NCI-H526 treated with DMSO at 0.1 percent for 48 hours (cell line): ENCODE measurements at regions not wholly inside any gene's neighbourhood (a gene's known extent, or its start where the extent isn't known, plus 50 kb on each side); places are given as distances from the start of the nearest gene placed in this dataset.
"Not testable (repeated sequence)": the region's sequence is repeated elsewhere in the genome, so short reads cannot be mapped to it uniquely, and the experiment has no call there.

Experiments
- DNase-seq: peaks from one replicate; lab custom pipeline; 2025; lab: John Stamatoyannopoulos, UW

DNA sequence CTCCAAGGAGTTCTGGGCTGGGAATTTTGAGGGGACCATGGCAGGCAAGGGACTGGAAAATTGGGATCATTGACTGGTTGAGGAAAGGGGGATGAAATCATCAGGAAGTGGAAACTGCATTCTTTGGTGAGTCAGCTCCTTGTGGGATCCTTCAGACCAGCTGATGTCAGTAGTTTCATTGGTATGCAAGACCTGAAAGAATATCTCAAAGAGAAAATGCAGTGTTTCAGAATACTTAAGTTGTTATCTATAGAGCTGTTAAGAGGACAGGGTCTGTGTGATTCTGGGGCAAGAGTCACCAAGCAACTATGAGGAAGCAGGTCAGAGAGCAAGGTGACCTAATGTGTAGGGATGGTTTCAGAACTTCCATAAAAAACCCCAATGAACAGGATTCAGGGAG lies 595.9 kb upstream of the AUTS2 start:
- DNase-seq: no peak

DNA sequence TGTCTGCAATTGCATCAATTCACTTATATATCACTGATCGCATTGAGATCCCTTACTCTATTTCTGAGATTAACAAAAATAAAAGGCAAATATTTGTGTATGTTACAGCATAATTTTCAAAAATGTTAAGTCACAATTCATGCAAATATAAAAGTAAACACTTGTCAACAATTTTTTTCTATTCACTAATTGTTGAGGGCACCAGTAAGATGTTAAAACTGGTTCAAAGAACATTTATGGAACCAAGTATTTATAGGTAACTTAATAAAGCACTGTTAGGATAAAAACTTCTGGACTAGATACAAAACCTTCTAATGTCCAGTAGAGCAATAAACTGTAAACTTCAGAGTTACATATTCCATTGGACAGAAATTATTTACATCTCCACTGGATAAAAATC lies 586.1 kb upstream of the AUTS2 start:
- DNase-seq: no peak

DNA sequence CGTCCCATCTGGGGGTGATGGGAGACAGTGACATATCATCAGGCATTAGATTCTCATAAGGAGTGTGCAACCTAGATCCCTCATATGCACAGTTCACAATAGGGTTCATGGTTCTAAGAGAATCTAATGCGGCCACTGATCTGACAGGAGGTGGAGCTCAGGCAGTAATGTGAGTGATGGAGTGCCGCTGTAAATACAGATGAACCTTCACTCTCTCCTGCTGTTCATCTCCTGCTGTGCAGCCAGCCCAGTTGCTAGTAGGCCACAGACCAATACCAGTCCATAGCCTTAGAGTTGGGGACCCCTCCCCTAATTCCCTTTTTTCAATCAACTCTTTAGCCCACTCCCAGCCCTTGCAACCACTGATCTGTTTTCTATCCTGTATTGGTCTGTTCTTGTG lies 581.1 kb upstream of the AUTS2 start:
- DNase-seq: no peak

DNA sequence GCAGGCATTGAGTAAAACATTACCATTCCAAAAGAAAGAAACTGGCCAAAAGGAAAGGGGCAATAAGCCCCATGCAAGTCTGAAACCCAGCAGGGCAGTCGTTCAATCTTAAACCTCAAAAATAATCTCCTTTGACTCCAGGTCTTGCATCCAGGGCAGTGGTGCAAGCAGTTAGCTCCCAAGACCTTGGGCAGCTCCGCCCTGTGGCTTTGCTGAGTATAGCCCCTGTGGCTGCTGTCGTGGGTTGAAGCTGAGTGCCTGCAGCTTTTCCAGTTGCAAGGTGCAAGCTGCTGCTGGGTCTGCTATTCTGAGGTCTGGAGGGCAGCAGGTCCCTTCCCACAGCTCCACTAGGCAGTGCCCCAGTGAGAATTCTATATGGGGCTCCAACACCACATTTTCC lies 580.1 kb upstream of the AUTS2 start:
- DNase-seq: no peak

DNA sequence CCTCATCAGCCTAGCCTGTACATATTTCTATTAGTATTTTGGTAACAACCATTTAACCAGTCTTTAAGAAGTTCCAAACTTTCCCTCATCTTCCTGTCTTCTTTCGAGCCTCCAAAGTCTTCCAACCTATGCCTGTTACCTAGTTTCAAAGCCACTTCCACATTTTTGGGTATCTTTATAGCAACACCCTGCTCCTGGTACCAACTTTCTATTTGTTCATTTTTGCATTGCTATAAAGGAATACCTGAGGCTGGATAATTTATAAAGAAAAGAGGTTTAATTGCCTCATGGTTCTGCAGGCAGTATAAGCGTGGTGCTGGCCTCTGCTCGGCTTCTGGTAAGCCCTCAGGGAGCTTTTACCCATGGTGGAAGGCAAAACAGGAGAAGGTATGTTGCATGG lies 578.8 kb upstream of the AUTS2 start:
- no peak for DNase-seq

DNA sequence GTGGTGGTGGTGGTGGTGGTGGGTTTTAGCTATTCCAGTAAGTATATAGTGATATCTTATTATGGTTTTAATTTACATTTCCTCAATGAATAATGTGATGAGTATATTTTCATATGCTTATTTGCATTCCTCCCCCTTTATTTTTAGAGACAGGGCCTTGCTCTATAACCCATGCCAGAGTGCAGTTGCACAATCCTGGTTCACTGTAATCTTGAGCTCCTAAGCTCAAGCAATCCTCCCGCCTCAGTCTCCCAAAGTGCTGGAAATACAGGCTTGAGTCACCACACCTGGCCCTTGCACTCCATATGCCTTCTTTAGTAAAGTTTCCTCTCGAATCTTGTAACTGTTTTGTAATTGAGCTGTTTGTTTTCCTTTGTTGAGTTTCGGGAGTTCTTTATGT lies 577.7 kb upstream of the AUTS2 start:
- DNase-seq: peak; percentile 32

DNA sequence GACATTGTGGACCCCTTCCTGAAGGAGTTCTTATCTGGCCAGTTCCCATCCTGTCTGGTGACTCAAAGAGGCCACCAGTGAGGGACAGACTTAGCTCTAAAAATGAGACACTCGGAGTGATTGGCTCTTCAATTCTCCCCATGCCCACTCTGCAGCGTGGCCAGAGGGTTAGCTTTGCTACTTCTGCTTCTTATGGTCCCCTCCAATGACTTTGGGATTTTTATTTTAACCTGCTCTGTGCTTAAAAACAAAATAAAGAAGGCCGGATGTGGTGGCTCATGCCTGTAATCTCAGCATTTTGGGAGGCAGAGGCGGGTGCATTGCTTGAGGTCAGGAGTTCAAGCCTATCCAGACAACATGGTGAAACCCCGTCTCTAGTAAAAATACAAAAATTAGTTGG lies 573.0 kb upstream of the AUTS2 start:
- no peak for DNase-seq

DNA sequence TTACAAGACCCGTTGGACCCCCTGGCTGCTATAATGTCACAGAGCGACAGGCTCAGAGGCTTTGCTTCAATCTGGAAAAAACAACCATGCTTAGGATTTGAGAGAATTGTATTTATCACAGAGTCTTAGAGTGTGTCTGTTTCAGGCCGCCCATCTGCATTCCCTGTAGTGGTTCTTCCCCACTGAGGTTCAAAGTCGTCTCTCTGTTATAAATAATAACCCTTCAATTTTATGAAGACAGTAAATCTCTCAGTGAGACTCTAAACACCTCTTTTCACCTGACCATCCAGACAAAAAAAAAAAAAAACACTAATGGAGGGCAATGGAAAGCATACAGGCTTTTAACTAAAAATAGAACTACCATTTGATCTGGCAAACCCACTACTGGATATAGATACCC lies 565.4 kb upstream of the AUTS2 start:
- no peak for DNase-seq

DNA sequence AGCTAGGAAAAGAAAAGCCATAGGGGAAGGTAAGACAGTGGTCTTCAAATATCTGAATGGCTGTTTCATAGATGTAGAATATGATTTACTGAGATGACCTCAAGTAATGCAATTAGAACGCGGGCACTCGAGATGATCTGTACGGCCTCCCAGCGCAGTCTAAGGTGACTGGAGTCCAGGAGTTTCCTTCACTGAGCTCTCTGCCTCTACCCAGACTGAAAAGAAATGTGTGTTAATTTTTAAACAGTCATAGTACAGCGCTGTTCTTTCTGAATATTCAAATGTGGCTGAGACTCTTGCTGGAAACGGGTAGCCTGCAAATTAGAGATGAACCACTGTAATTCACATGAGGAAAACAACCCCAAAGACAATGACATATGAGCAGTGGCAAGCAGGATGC lies 562.4 kb upstream of the AUTS2 start:
- no peak for DNase-seq

DNA sequence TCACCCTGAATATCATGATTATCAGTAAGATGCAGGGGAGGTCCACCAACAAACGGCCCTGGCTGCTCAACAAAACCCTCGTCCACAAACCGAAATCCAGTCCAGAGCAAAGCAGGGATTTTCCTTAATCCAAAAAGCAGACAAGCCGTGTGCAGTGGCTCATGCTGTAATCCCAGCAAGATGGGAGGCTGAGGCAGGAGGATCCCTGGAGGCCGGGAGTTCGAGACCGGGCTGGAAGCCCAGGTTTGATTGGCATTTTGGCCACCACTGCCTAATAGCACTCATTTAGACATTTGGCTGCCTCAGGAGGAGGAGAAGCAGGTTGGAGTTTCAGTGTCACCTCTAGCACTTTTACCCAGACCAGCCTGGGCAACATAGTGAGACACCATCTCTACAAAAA lies 562.0 kb upstream of the AUTS2 start:
- DNase-seq: no peak

DNA sequence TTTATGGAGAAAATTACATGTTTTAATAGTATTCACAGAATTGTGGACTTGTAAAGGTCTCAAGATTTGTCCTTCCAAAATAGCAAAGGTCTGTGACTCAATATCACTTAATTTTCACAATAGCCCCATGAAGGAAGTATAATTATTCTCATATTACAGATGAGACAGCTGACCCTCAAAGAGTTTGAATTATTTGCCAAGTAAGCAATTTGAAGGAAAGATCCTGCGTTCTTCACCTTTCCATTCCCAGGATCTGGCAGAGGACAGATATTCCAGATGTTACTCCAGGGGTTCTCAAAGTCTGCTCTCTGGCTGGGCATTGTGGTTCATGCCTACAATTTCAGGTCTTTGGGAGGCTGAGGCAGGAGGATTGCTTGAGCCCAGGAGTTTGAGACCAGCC lies 559.4 kb upstream of the AUTS2 start:
- DNase-seq: no peak

DNA sequence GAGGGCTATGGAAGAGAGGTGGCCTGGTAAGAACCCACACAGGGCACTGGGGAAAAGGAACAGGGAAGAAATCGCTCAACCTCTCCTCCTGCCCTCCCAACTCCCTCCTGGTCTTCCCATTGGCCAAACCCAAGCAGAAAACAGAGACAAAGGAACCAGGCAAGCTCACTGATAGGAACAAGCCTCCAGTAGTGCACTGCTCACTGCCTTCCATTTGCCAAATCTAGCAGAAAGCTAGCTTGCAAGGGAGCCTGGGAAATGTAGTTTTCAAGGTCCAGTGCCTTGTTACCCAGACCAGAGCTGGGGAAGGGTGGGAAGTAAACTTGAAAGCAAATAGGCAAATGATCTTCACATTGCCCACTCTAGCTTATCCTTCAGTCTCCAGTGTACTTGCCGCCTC lies 556.1 kb upstream of the AUTS2 start:
- no peak for DNase-seq

DNA sequence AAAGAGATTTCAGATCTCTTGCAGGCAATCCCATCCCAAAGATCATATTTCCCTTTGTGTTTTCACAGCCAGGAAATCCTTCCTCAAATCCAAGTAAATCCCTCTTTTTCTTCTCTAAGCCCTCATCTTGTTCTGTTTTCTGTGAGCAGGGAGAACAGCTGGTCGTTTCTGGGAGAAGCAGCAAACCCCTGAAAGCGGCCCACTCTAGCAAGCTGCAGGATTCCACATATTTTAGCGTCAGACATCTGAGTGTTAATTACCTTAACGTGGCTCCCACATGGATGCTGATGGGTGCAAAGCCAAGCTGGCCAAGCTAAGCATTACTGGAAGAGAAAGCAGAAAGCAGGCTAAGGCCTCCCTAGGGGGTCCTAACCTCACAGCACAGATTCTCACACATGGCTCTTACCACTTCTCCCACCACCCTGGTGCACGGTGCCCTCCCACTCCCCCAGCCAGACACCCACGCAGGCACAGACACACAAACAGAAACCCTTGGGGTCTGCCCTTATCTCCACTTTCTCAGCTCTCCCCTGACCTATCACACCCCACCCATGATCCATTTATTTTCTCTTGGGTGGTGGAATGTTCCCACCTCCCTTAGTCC lies 551.0 kb upstream of the AUTS2 start:
- DNase-seq: no peak

DNA sequence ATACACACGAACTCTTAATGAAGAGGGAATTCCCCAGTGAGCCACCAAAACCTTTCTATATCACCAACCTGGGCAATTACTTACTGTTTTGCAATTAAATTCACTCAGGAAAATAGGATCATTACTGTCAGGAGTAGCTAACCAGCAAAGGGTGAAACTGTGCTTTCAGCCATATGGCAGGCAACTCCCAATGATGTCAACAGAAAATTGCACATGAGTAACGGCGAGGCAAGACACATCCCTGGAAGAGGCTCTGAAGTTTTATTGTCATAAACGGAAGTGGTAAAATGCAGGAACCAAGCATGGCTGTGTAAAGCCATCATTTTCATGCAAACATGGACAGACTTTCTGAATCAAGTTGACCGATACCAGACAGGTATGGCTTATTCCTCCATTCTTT lies 548.9 kb upstream of the AUTS2 start:
- DNase-seq: no peak

DNA sequence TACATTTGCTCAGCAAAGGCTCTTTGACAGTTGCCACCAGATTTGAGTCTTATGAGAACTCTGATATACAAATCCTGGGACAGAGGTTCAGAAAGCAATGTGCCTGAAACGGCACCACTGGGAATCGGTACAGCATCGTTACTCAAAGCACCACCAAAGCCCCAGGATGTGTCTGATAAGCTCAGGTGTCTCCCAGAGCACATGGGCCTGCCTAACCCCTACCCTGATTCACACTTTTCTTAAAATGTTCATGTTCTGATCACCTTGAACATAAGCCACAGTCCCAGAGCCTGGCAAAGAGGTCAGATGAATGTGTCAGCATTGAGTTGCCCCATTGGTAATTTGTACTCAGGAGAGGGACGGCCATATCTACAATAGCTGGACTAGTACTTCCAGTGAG lies 545.8 kb upstream of the AUTS2 start:
- no peak for DNase-seq

DNA sequence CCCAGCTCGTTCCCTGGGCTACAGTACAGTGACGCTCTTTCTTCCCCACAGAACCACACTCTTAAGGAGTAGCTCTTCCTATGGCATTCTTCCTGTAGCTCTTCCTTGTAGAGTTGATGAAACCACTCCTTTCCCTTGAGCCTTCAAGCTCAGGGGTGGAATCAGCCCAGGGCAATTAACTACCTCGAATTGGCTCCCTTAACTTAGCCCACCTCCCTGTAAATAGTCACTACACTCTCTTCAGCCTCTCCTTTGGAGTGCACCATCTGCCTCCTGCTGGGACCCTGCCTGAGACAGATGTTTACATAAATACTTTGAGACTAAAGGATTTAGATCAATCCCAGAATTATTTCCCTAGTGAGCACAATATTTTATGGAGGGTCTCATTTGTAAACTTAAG lies 537.8 kb upstream of the AUTS2 start:
- no peak for DNase-seq

DNA sequence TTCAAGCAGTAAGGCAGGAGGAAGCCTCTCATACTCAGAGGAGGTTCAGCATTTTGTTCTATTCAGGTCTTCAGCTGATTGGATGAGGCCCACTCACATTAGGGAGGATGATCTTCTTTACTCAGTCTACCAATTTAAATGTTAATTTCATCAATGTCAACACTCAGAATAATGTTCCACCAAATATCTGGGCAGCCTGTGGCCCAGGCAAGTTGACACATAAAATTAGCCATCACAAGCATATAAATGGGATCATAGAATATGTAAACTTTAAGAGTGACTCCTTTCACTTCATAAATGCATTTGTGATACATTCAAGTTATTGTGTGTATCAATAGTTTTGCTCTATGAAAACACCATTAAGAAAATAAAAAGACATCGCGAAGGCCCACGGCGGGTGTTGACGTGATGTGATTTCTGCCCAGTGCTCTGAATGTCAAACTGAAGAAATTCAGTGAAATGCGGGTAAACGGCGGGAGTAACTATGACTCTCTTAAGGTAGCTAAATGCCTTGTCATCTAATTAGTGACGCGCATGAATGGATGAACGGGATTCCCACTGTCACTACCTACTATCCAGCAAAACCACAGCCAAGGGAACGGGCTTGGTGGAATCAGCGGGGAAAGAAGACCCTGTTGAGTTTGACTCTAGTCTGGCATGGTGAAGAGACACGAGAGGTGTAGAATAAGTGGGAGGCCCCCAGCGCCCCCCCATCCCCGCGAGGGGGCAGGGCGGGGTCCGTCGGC lies 536.1 kb upstream of the AUTS2 start:
- DNase-seq: no peak

DNA sequence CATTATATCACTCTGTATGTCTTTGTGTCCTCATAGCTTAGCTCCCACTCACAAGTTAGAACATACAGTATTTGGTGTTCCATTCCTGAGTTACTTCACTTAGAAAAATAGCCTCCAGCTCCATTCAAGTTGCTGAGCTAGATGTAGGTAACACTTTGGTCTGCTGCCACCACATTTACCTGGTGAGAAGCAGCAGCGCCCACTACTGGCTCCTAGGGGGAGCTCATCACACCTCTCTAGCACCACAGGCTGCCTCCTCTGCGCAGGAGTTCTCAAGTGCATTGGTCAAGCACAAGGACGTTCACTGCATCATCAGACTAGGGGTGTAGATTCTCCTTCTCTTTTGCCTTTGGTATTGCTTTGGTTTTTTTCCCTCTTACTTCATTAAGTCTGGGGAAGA lies 530.9 kb upstream of the AUTS2 start:
- peak; percentile 1 for DNase-seq

DNA sequence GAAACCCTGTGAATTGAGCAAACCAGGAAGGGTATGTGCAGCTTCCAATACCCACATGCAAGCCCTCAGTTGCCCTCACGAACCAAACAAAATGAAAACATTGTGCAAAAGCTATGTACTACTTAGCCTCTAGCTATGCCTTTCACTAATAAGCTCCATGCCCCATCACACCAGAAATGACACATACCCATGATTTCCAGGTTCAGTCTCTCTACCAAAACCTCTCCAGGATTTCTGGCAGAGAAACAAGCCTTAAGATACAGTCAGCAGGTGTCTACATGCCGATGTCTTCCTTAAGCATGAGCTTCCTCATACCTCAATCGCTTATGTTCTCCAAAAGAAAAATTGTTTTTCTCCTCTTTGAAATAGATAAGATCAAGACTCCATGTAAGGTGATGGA lies 527.8 kb upstream of the AUTS2 start:
- no peak for DNase-seq

DNA sequence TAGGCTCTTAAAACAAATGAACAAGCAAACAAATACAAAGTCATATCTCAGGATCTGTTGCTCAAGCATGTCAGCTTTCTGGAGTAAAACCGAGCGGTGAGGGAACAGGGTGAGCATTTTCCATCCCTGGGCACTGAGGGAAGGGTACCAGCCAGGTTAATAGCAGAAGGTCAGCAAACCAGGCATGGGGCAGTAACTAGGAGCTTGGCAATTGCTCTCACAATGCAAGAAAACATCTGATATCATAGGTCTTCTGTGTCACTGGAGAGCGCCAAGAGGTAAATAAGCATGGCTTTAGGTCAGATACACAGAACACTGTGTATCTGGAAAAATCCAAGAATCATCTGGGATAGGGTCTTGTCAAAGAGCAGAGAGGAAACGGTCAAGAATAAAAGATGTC lies 521.7 kb upstream of the AUTS2 start:
- no peak for DNase-seq

DNA sequence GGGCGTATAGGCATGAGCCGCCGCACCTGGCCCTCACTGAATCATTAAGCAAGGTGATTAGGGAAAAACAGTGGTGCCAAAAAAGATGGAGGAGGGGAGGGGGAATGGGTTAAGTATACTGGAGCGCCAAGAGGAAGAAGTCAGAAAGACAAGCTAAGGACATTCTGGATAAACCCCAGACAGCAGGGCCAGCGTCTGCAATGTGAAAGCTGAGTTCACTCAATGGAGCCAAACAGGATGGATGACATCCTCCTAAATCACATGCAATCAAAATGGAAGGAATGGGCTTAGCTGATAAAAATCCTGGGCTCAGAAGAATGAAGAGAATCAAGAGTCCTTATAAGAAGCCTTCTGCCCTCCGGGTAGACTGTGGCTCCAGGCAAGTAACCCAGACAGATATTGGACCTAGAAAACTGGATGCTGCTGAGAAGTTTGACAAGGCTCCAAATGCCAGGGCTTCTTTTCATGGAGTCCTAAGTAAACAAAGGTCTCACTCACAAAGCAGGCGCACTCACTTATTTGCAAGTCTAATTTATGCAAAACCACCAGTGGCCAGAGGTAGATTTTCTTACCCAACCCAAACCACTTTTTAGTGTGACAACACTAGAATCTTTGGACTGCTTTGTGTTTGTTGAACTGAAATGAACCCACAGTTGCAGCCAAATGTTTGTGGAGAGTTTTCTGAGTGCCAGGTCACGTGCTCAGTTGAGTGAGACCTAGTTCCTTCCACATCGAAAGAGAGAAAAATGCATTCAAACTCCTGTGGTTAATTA lies 519.1 kb upstream of the AUTS2 start:
- DNase-seq: peak; percentile 98

DNA sequence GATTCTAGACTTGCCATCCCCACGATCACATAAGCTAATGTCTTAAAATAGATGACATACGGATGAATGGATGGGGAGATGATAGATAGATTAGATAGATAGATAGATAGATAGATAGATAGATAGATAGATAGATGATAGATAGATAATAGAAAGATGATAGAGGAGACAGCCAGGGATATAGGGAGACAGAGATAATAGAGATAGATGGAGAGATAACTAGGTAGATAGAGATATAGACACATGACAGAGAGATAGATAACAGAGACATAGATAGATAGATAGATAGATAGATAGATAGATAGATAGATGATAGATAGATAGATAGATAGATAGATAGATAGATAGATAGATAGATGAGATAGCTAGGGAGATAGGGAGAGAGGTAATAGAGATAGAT lies 511.0 kb upstream of the AUTS2 start:
- not testable (repeated sequence) for DNase-seq

DNA sequence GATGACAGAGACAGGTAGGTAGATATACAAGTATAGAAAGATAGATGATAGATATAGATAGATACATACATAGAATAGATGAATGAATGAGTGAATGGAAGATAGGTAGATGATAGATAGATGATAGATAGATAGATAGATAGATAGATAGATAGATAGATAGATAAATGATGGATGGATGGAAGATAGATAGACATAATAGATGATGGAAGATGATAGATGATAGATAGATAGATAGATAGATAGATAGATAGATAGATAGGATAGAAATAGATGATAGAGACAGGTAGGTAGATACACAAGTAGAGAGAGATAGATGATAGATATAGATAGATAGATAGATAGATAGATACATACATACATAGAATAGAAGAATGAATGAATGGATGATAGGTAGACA lies 510.1 kb upstream of the AUTS2 start:
- no peak for DNase-seq

DNA sequence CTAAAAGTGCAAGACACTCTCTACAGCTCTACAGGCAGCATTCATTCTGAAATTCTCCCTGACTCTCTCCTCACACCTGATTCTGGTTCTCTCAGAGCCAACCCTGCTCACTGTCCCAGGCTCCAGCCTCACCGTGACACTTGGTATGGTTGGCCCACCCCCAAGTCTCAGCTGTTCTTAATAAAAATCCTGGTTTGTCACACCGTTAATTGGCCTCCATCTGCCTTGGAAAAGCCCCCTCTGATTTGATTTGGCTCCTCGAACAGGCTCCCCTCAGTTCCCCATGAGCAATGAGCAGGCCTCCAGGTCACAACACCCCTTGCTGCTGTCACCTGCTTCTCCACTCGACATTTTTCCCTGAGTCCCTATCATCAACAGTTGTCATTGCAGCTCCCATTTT lies 507.3 kb upstream of the AUTS2 start:
- DNase-seq: no peak
